Medulla oblongata (tissue), 1 donor: ENCODE measurements at regions not wholly inside any gene's neighbourhood (a gene's known extent, or its start where the extent isn't known, plus 50 kb on each side); places are given as distances from the start of the nearest gene placed in this dataset.
"Not testable (repeated sequence)": the region's sequence is repeated elsewhere in the genome, so short reads cannot be mapped to it uniquely, and the experiment has no call there.

ENCODE experiments used
- DNase-seq: peaks from one replicate; pipeline ENCODE4 v3.0.0-alpha.2; 2015; ENCODE audit errors: extremely low spot score

- peak; percentile 3 for DNase-seq
Measured at GRCh38 chr6:153553627-153554026, 422.5 kb upstream of the RGS17 start.

- no peak for DNase-seq
Measured at GRCh38 chr6:153539602-153540001, 408.5 kb upstream of the RGS17 start.

GRCh38 chr6:153538491-153538890 is 407.4 kb upstream of the RGS17 start:
- DNase-seq: no peak

- no peak for DNase-seq
Measured at GRCh38 chr6:153537422-153537821, 406.3 kb upstream of the RGS17 start.

GRCh38 chr6:153526479-153526878 is 395.4 kb upstream of the RGS17 start:
- no peak for DNase-seq

- no peak for DNase-seq
Measured at GRCh38 chr6:153525998-153526397, 394.9 kb upstream of the RGS17 start.

GRCh38 chr6:153523390-153523789 is 392.3 kb upstream of the RGS17 start:
- no peak for DNase-seq

- DNase-seq: peak; percentile 65
Measured at GRCh38 chr6:153511896-153512496, 380.9 kb upstream of the RGS17 start.

GRCh38 chr6:153503810-153504209 is 372.7 kb upstream of the RGS17 start:
- DNase-seq: no peak

- no peak for DNase-seq
Measured at GRCh38 chr6:153493501-153493900, 362.4 kb upstream of the RGS17 start.

GRCh38 chr6:153489479-153489878 is 358.4 kb upstream of the RGS17 start:
- DNase-seq: no peak

GRCh38 chr6:153488267-153488666 is 357.2 kb upstream of the RGS17 start:
- DNase-seq: no peak

- no peak for DNase-seq
Measured at GRCh38 chr6:153485072-153485471, 354.0 kb upstream of the RGS17 start.

- no peak for DNase-seq
Measured at GRCh38 chr6:153484056-153484455, 353.0 kb upstream of the RGS17 start.

GRCh38 chr6:153476243-153476642 is 345.2 kb upstream of the RGS17 start:
- DNase-seq: no peak

- DNase-seq: no peak
Measured at GRCh38 chr6:153465050-153465449, 334.0 kb upstream of the RGS17 start.

- no peak for DNase-seq
Measured at GRCh38 chr6:153449279-153449678, 318.2 kb upstream of the RGS17 start.

- not testable (repeated sequence) for DNase-seq
Measured at GRCh38 chr6:153442749-153443148, 311.7 kb upstream of the RGS17 start.

GRCh38 chr6:153442096-153442495 is 311.0 kb upstream of the RGS17 start:
- DNase-seq: no peak

GRCh38 chr6:153437193-153437592 is 306.1 kb upstream of the RGS17 start:
- no peak for DNase-seq

- DNase-seq: no peak
Measured at GRCh38 chr6:153436351-153436750, 305.3 kb upstream of the RGS17 start.

- DNase-seq: no peak
Measured at GRCh38 chr6:153435787-153436186, 304.7 kb upstream of the RGS17 start.

- DNase-seq: no peak
Measured at GRCh38 chr6:153425536-153425935, 294.5 kb upstream of the RGS17 start.

GRCh38 chr6:153424719-153425400 is 293.8 kb upstream of the RGS17 start:
- DNase-seq: no peak
